HUDEP-2 (cell line): ENCODE measurements at regions not wholly inside any gene's neighbourhood (a gene's known extent, or its start where the extent isn't known, plus 50 kb on each side); places are given as distances from the start of the nearest gene placed in this dataset.

Source experiments
- DNase-seq, 76 experiments: peaks; one replicate each; lab custom pipeline; 2025; ENCODE audit not compliant: unreplicated experiment in 76 of 76; lab: John Stamatoyannopoulos, UW

DNA sequence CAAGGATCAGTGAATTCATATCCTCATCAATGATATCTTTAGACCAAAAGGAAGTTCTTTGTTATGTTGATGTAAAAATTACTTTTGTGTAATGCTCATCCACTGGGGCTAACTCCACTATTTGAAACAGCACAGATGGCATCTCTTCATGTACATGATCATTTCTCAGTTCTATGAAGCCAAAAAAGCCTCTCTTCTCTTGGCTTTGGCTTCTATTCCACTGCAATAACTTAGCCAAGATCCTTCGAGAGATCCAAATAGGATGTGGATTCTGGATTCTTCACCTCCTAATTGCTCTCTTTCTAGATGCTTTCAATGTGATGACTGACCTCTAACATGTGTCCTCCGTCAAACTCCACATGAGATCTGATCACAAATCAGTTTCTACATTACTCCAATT is 851.2 kb downstream of the GALC start:
- no peak for DNase-seq

- DNase-seq: no peak
Observed at GRCh38 chr14:87139299-87139698, 853.7 kb downstream of the GALC start.

DNA sequence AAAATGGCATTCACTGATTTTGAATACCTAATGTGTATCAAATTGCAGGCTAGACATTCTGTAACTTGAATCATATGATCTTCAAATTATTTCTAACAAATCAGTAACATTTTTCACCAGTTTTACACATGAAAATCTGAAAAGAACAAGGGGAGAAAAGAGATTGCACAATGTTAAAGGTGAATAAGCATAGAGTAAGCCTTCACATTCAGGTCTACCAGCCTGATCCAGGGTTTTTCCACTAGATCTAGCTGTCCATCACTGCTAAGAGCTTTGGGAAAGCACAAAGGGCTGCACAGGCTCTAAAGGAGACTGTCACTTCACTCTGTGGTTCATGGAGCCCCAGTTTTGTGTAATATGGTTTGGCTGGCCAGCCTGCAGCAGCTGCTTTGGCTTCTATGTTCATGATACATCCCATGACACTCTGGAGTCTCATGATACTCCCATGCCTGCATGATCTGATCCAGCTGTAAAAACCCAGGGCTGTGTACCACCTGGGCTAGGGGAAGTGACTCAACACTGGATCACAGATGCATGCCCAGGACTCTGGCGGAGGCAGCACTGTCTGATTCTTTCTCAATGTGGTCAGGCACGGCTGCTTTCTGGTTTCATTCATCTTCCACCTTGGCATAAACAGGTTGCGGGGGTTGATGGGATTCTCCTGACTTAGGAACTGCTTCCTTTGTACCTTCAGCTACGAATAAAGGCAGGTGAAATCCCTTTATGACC is 859.7 kb downstream of the GALC start:
- DNase-seq: no peak

DNA sequence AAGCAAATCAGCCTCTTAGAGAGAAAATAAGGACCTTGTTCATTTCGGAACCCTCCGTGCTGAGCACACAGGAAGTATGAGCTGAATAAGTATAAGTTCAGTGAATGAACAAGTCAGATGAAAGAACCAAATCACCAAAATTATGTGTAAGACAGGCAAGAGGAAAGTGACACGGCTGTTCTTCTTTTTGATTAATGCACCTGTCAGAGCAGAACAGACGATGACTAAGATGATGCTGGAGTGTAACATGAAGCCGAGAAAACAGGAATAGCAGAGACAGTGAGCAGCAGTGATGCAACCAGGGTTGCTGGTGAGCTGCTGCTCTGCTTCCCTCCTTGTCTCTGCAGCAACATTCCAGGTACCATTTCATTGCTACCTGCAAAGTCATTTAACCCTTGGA is 861.1 kb downstream of the GALC start:
- no peak for DNase-seq

- DNase-seq: no peak
Observed at GRCh38 chr14:87122166-87122565, 870.8 kb downstream of the GALC start.

GRCh38 chr14:87121716-87122115 is 871.3 kb downstream of the GALC start:
- DNase-seq: no peak

GRCh38 chr14:87115234-87115633 is 877.7 kb downstream of the GALC start:
- no peak for DNase-seq

DNA sequence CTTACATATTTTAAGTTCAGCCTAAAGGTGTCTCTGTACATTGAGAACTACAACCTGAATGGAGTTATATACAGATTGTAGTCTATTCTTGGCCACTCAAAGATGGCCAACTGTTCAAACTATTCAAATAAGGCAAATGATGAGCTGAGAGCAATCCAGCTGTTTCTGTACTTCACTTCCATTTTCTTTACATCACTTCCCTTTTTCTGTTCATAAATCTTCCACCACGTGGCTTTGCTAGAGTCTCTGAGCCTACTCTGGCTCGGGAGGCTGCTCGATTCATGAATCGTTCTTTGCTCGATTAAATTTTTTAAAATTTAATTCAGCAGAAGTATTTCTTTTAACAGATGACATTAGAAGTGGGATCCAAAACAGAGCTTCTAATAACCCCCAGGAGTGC is 879.7 kb downstream of the GALC start:
- DNase-seq: no peak

DNA sequence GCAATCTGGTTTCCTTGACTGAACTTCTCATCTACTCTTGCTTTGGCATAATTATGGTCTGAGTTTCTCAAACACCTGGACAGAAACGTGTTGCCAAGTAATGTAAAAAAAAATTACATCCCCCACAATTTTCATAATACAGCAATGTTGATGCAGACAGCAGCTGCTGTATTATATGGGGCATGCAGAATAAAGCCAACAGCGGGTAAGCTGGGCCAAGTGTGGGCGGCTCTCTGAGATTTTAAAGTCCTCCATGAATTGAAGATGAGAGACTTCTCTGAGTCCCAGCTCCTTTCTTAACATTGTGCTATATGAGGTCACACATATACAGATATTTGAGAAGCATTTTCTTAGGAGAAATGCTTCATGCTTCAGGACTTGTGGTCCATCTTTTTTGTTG is 881.2 kb downstream of the GALC start:
- DNase-seq: no peak

DNA sequence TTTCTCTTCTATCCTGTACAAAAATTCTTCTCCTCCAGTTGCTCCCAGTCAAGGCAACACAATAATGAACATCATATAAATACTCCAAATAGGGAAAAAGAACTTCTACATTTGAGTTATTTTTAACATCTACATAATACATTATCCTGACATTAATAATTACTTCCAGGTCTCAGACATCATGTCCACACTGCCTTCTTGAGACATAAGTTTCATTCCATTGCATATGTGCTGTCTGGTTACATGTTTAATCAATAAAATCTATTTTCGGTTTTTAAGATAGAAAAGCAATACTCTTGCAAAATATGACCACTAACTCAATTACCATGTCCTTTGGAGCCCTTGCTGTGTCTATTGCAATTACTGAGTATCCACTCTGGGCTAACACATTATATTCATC is 881.9 kb downstream of the GALC start:
- no peak for DNase-seq

GRCh38 chr14:87109271-87109670 is 883.7 kb downstream of the GALC start:
- DNase-seq: no peak

DNA sequence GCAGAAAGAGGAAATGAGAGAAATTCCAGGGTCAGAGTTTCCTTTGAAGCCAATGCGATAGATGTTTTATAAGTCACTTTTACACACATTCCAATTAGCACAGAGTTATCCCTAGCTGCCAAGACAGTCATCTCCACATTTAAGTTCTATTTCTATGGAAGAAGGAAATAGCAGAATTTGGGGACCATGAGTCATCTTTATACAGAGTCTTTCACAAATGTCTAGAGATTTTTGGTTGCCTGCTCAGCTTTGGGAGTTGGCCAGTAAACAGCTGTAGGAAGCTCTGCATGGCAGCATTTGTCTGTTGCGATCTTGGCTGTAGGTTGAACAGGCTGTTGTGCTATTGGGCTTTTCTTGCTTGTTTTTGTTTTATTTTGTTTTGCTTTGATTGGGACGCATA is 884.3 kb downstream of the GALC start:
- DNase-seq: no peak

- DNase-seq: no peak
Observed at GRCh38 chr14:87102811-87103378, 890.1 kb downstream of the GALC start.

DNA sequence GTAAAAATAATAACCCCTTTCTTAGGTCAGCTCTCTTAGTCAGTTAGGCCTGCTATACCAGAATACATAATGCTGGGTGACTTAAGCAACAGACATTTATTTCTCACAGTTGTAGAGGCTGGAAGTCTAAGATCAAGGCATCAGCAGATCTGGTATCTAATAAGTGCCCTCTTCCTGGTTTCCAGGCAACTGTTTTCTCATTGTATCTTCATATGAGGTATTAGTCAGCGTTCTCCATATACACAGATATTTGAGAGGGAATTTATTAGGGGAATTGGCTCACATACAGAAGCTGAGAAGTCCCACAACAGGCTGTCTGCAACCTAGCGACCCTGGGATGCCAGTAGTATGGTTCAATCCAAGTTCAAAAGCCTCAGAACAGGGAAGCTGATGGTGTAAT is 896.0 kb downstream of the GALC start:
- DNase-seq: no peak

- no peak for DNase-seq
Observed at GRCh38 chr14:87094913-87095312, 898.1 kb downstream of the GALC start.

DNA sequence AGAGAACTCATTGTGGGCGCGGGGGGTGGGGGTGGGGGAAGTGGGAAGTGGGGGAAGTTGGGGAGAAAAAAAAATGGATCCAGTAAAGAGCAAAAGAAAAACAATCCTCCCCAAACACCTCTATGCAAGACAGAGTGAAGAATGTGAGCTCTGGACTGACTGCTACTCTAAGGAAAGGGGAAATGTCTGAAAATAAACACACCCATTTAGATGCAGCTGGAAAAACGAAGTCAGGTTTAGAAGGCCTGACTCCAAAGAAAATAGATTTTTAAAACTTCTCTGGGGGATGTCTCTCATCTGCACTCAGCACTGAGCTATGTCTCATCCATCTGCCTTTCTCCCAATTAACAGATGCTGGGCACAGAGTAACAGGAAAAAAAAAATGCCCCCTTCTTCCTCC is 904.4 kb downstream of the GALC start:
- no peak for DNase-seq

GRCh38 chr14:87087881-87088280 is 905.1 kb downstream of the GALC start:
- DNase-seq: no peak

GRCh38 chr14:87084908-87085307 is 908.1 kb downstream of the GALC start:
- no peak for DNase-seq

DNA sequence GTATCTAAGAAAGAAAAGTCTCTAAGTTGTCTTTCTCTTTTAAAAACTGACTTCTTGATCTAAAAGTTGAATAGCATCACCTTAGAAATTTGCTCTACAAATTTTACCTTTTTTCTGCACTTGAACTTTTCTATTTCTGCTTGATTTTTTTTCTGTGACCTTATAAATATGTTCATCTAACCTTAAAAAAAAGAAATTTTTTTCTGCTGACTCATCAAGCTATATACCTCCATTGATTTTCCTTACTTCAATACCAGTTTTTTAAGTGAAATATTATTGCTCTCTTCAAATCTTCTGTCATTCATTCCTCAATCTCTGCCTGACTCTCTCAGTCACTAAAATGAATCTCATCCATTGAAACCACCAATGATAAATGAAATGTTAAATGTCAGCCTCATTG is 910.1 kb downstream of the GALC start:
- no peak for DNase-seq

DNA sequence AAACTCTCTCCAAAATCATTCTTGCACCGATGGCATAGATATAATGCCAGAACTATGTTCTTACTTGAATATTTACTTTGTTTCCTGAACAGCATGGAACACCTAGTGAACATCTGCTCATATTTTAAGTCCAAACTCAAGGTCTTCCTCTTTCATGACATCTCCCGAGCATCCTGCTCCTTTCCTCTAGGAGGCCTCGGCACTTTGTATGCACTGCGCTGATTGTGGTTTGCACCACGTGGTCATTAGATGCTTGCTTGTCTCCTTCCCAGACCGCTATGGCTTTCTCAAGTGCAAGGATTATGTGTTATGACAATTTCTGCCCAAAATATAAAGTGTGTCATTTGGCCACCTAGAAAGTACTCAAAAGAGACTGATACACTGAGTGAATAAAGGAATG is 912.0 kb downstream of the GALC start:
- DNase-seq: no peak

GRCh38 chr14:87080146-87080545 is 912.8 kb downstream of the GALC start:
- no peak for DNase-seq

GRCh38 chr14:87079416-87079815 is 913.6 kb downstream of the GALC start:
- no peak for DNase-seq

GRCh38 chr14:87076922-87077321 is 916.1 kb downstream of the GALC start:
- no peak for DNase-seq
